H1 (cell line): ENCODE measurements at regions not wholly inside any gene's neighbourhood (a gene's known extent, or its start where the extent isn't known, plus 50 kb on each side); places are given as distances from the start of the nearest gene placed in this dataset.

Experiments used
- CTCF ChIA-PET: fragments of 300-600 bp; sonication (Branson Sonifier 250); formaldehyde crosslinking; loops from one replicate; lab custom pipeline; 2021; ENCODE audit not compliant: partially characterized antibody; lab: Charles Lee
- POLR2A ChIA-PET: fragments of 300-600 bp; sonication (Branson Sonifier 250); formaldehyde crosslinking; loops from one replicate; lab custom pipeline; 2021; ENCODE audit warnings: inconsistent platforms; ENCODE audit not compliant: partially characterized antibody; lab: Charles Lee
- DNase-seq, 2 experiments: peaks; one replicate each; pipeline versions ENCODE4 v3.0.0 to v3.0.0-alpha.2; 2010 to 2022; ENCODE audit warnings: low spot score in 2 of 2, low read depth in 1 of 2, mixed read lengths in 1 of 2
- FAIRE-seq: peaks from 2 replicates; lab custom pipeline; 2011; peaks lifted over from hg19 to GRCh38; lab: Jason Lieb, UNC
- H2AFZ ChIP-seq: 2 replicates; pipeline ENCODE4 v1.8.1; 2012; ENCODE audit warnings: low read length, inconsistent platforms
- H2AK5ac ChIP-seq: 2 replicates; pipeline ENCODE4 v1.6.1; 2013; ENCODE audit warnings: low read depth, low read length
- H2BK120ac ChIP-seq: replicated peaks from 2 replicates; pipeline ENCODE3; 2013; ENCODE audit warnings: low read depth, low read length, inconsistent platforms
- H2BK12ac ChIP-seq: 2 replicates; pipeline ENCODE4 v1.6.1; 2013; ENCODE audit warnings: low read depth, low read length
- H2BK15ac ChIP-seq: 2 replicates; pipeline ENCODE4 v1.6.1; 2013; ENCODE audit warnings: low read length
- H2BK20ac ChIP-seq: 2 replicates; pipeline ENCODE4 v1.6.1; 2013; ENCODE audit warnings: low read length
- H2BK5ac ChIP-seq: 2 replicates; pipeline ENCODE4 v1.6.1; 2013; ENCODE audit warnings: low read depth, low read length
- H3K14ac ChIP-seq: 2 replicates; pipeline ENCODE4 v1.6.1; 2013; ENCODE audit warnings: inconsistent platforms; ENCODE audit not compliant: insufficient read length
- H3K18ac ChIP-seq: 2 replicates; pipeline ENCODE4 v1.6.1; 2013; ENCODE audit warnings: low read length; ENCODE audit errors: extremely low read depth
- H3K23ac ChIP-seq: 2 replicates; pipeline ENCODE4 v1.6.1; 2013; ENCODE audit warnings: inconsistent platforms; ENCODE audit not compliant: insufficient read length
- H3K23me2 ChIP-seq: 2 replicates; pipeline ENCODE4 v1.6.1; 2013; ENCODE audit warnings: low read depth, low read length
- H3K27ac ChIP-seq: 2 replicates; pipeline ENCODE4 v1.6.1; 2011; ENCODE audit warnings: low read depth, low read length, inconsistent platforms
- H3K27me3 ChIP-seq, 4 experiments: replicated peaks in 1 of 4; 1 replicate in 1 of 4; 2 replicates in 3 of 4; pipeline versions ENCODE4 v1.6.1 to v1.8.1; 2011 to 2013; ENCODE audit warnings: low read length in 3 of 4, mild to moderate bottlenecking in 3 of 4, inconsistent platforms in 2 of 4, mixed read lengths in 2 of 4, moderate library complexity in 1 of 4; ENCODE audit not compliant: control insufficient read depth in 3 of 4, insufficient read depth in 3 of 4; ENCODE audit errors: extremely low read depth in 1 of 4
- H3K36me3 ChIP-seq, 4 experiments: 2 replicates each; pipeline versions ENCODE4 v1.6.1 to v1.8.1; 2011 to 2013; ENCODE audit warnings: mild to moderate bottlenecking in 4 of 4, low read length in 3 of 4, moderate library complexity in 2 of 4, control low read depth in 1 of 4, inconsistent platforms in 1 of 4; ENCODE audit not compliant: insufficient read depth in 4 of 4, control insufficient read depth in 2 of 4
- H3K4ac ChIP-seq: replicated peaks from 2 replicates; pipeline ENCODE3; 2013; ENCODE audit warnings: low read length, low read depth, mixed read lengths, inconsistent platforms; ENCODE audit not compliant: insufficient read length
- H3K4me1 ChIP-seq, 4 experiments: replicated peaks in 1 of 4; 1 replicate in 1 of 4; 2 replicates in 3 of 4; pipeline versions ENCODE4 v1.6.1 to v1.8.1; 2011 to 2013; ENCODE audit warnings: low read length in 3 of 4, inconsistent platforms in 2 of 4, mixed read lengths in 1 of 4; ENCODE audit not compliant: insufficient read depth in 4 of 4, control insufficient read depth in 3 of 4
- H3K4me2 ChIP-seq, 2 experiments: 2 replicates each; pipeline versions ENCODE4 v1.6.1 to v1.8.1; 2011 to 2013; ENCODE audit warnings: low read depth in 2 of 2, low read length in 2 of 2, control low read depth in 1 of 2, inconsistent platforms in 1 of 2, mild to moderate bottlenecking in 1 of 2; ENCODE audit not compliant: insufficient read depth in 1 of 2
- H3K4me3 ChIP-seq, 4 experiments: fragments of 200-600, 300-600 bp in 1 of 4; sonication (generic), shearing (Covaris generic), sonication (Bioruptor Twin) in 1 of 4; 2 replicates each; pipeline versions ENCODE4 v1.5.1 to v1.8.1; 2011 to 2016; ENCODE audit warnings: low read length in 4 of 4, low read depth in 3 of 4, control low read depth in 2 of 4, inconsistent platforms in 2 of 4, mild to moderate bottlenecking in 2 of 4, mixed read lengths in 1 of 4, moderate library complexity in 1 of 4; ENCODE audit not compliant: insufficient read depth in 2 of 4; ENCODE audit errors: extremely low read depth in 1 of 4
- H3K56ac ChIP-seq: replicated peaks from 2 replicates; pipeline ENCODE3; 2013; ENCODE audit warnings: low read depth, mild to moderate bottlenecking, mixed read lengths, low read length, inconsistent platforms; ENCODE audit not compliant: insufficient read length
- H3K79me1 ChIP-seq: 2 replicates; pipeline ENCODE4 v1.6.1; 2013; ENCODE audit warnings: low read depth, low read length, control low read depth
- H3K79me2 ChIP-seq, 2 experiments: 2 replicates each; pipeline versions ENCODE4 v1.6.1 to v1.8.1; 2012 to 2013; ENCODE audit warnings: low read length in 2 of 2, mild to moderate bottlenecking in 2 of 2, inconsistent platforms in 1 of 2; ENCODE audit not compliant: insufficient read depth in 2 of 2, control insufficient read depth in 1 of 2
- H3K9ac ChIP-seq, 4 experiments: replicated peaks in 1 of 4; 1 replicate in 1 of 4; 2 replicates in 3 of 4; pipeline versions ENCODE4 v1.6.1 to v1.8.1; 2011 to 2013; ENCODE audit warnings: low read depth in 3 of 4, low read length in 3 of 4, control low read depth in 2 of 4, mild to moderate bottlenecking in 2 of 4, moderate library complexity in 2 of 4, inconsistent platforms in 1 of 4; ENCODE audit errors: extremely low read depth in 1 of 4
- H3K9me3 ChIP-seq, 2 experiments: 2 replicates each; pipeline versions ENCODE4 v1.6.1 to v1.8.1; 2012 to 2013; ENCODE audit warnings: mild to moderate bottlenecking in 2 of 2, moderate library complexity in 2 of 2, control low read depth in 1 of 2, inconsistent platforms in 1 of 2, low read depth in 1 of 2, low read length in 1 of 2, mixed read lengths in 1 of 2; ENCODE audit not compliant: insufficient read depth in 2 of 2
- H4K20me1 ChIP-seq, 2 experiments: replicated peaks in 1 of 2; 2 replicates each; pipeline versions ENCODE3 to v1.8.1; 2011 to 2013; ENCODE audit warnings: inconsistent platforms in 2 of 2, low read length in 2 of 2, mild to moderate bottlenecking in 1 of 2; ENCODE audit not compliant: insufficient read depth in 2 of 2, control insufficient read depth in 1 of 2
- H4K5ac ChIP-seq: 2 replicates; pipeline ENCODE4 v1.6.1; 2013; ENCODE audit warnings: low read length, low read depth, mixed read lengths, inconsistent platforms; ENCODE audit not compliant: insufficient read length
- H4K8ac ChIP-seq: 2 replicates; pipeline ENCODE4 v1.8.0; 2013; ENCODE audit warnings: mild to moderate bottlenecking, moderate library complexity, low read length, inconsistent platforms; ENCODE audit not compliant: insufficient read depth; ENCODE audit errors: extremely low read depth
- H4K91ac ChIP-seq: replicated peaks from 2 replicates; pipeline ENCODE3; 2013; ENCODE audit warnings: low read length, mixed read lengths, inconsistent platforms; ENCODE audit not compliant: insufficient read length
- SP2 ChIP-seq: IDR thresholded peaks from 2 replicates; pipeline ENCODE4 v1.6.1; 2012; ENCODE audit warnings: mild to moderate bottlenecking, low read length, inconsistent platforms
- TEAD4 ChIP-seq: IDR thresholded peaks from 2 replicates; pipeline ENCODE4 v1.6.1; 2012; ENCODE audit warnings: low read depth, low read length, inconsistent platforms, mixed read lengths
- WGBS, 2 experiments: shearing (Covaris generic) in 1 of 2; methylation state at CpG; one replicate each; pipeline versions ENCODE4 v1.1.6 to v1.1.7; 2013 to 2015; ENCODE audit warnings: low lambda C conversion rate in 2 of 2, mixed read lengths in 2 of 2, inconsistent platforms in 1 of 2, low coverage in 1 of 2, missing lambda C conversion rate in 1 of 2; ENCODE audit not compliant: insufficient replicate concordance in 2 of 2, insufficient coverage in 1 of 2, insufficient read length in 1 of 2; ENCODE audit errors: extremely low coverage in 1 of 2, missing lambda C conversion rate in 1 of 2; 5-methylcytosine and 5-hydroxymethylcytosine counted together
- TF ChIP-seq, protein P1 (sequence below): IDR thresholded peaks from 2 replicates; pipeline ENCODE4 v1.6.1; 2012; ENCODE audit warnings: inconsistent platforms

DNA sequence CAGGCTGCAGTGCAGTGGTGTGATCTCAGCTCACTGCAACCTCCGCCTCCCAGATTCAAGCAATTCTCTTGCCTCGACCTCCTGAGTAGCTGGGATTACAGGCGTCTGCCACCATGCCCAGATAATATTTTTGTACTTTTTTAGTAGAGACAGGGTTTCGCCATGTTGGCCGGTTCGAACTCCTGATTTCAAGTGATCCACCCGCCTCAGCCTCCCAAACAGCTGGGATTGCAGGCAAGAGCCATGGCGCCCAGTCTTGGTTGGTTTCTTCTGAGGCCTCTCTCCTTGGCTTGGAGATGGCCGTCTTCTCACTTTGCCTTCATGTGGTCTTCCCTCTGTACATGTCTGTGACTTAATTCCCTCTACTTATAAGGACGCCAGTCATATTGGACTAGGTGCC is 254.6 kb downstream of the BUD13 start:
- FAIRE-seq (no peak), DNase-seq (no peak)
- Histone ChIP-seq H4K20me1 (no peaks in the 10 kb centered on the region), H2BK120ac (no peak overlapping the region), H3K56ac (no peak overlapping the region), H3K27ac (no peak overlapping the region), H4K8ac (no peak overlapping the region), H3K14ac (no peak overlapping the region), H3K4me1 (no peaks in the 10 kb centered on the region), H3K23me2 (no peaks in the 10 kb centered on the region), H3K79me2 (no peaks in the 10 kb centered on the region), H3K9me3 (no peaks in the 10 kb centered on the region), H3K9ac (no peak overlapping the region), H2BK20ac (no peak overlapping the region), H2AFZ (no peak overlapping the region), H2AK5ac (no peak overlapping the region), H2BK12ac (no peak overlapping the region), H3K36me3 (no peaks in the 10 kb centered on the region), H3K79me1 (no peaks in the 10 kb centered on the region), H3K23ac (no peak overlapping the region), H4K91ac (no peak overlapping the region), H3K4me3 (no peak overlapping the region), H2BK5ac (no peak overlapping the region), H2BK15ac (no peak overlapping the region), H3K27me3 (no peaks in the 10 kb centered on the region), H3K4me2 (no peak overlapping the region), H3K4ac (no peak overlapping the region), H4K5ac (no peak overlapping the region), H3K18ac (no peak overlapping the region)
- POLR2A ChIA-PET: no interaction called here
- CTCF ChIA-PET: interaction anchor here (0.7 to 7.3 kb wide), 14 partner anchors 8 to 481 kb away, joined by 3 to 96 read pairs (median 4); no protein-coding TSS in a partner anchor
- WGBS, 2 experiments: 88% methylated on average over 10 of the region's 10 CpGs; no CpG with 5 or more reads in 1 of the 2 experiments
- TF ChIP-seq SP2: no peak
- TF ChIP-seq TEAD4: no peak
- TF ChIP-seq, protein P1, sequence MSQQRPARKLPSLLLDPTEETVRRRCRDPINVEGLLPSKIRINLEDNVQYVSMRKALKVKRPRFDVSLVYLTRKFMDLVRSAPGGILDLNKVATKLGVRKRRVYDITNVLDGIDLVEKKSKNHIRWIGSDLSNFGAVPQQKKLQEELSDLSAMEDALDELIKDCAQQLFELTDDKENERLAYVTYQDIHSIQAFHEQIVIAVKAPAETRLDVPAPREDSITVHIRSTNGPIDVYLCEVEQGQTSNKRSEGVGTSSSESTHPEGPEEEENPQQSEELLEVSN: no peak
